HFF-Myc (cell line): ENCODE measurements at regions not wholly inside any gene's neighbourhood (a gene's known extent, or its start where the extent isn't known, plus 50 kb on each side); places are given as distances from the start of the nearest gene placed in this dataset.

ENCODE experiments used
- DNase-seq: peaks from one replicate; pipeline ENCODE4 v3.0.0-alpha.2; 2011; ENCODE audit warnings: low read depth; ENCODE audit errors: extremely low read depth
- H3K4me3 ChIP-seq: replicated peaks from 2 replicates; pipeline ENCODE4 v1.5.1; 2011; ENCODE audit warnings: low read depth, mild to moderate bottlenecking, control low read depth, low read length
- TF ChIP-seq, protein P1 (sequence below): IDR thresholded peaks from 2 replicates; pipeline ENCODE4 v1.5.1; 2012; ENCODE audit warnings: mild to moderate bottlenecking, low read depth, low read length, control low read depth; ENCODE audit errors: missing control alignments

DNA sequence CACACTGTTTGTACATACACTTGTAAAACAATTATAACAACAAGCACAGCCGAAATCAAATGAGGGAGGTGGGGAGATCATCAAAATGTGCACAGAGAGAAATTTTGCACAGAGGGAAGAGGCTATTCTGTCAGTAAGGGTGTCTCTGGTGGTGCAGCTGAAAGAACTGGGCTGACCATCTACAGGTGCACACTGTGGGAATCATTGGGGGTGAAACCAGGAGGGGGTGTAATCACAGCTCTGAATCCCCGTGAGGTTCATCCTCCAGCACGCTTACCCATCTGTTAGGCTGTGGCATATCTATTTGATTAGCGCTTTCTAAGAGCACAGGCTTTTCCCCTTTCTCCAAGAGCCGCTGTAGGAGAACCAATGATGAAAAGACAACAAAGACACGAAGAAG is 389.9 kb upstream of the CDH20 start:
- TF ChIP-seq, protein P1, sequence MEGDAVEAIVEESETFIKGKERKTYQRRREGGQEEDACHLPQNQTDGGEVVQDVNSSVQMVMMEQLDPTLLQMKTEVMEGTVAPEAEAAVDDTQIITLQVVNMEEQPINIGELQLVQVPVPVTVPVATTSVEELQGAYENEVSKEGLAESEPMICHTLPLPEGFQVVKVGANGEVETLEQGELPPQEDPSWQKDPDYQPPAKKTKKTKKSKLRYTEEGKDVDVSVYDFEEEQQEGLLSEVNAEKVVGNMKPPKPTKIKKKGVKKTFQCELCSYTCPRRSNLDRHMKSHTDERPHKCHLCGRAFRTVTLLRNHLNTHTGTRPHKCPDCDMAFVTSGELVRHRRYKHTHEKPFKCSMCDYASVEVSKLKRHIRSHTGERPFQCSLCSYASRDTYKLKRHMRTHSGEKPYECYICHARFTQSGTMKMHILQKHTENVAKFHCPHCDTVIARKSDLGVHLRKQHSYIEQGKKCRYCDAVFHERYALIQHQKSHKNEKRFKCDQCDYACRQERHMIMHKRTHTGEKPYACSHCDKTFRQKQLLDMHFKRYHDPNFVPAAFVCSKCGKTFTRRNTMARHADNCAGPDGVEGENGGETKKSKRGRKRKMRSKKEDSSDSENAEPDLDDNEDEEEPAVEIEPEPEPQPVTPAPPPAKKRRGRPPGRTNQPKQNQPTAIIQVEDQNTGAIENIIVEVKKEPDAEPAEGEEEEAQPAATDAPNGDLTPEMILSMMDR: no peak
- no peak overlapping the region for H3K4me3 ChIP-seq
- no peak for DNase-seq

DNA sequence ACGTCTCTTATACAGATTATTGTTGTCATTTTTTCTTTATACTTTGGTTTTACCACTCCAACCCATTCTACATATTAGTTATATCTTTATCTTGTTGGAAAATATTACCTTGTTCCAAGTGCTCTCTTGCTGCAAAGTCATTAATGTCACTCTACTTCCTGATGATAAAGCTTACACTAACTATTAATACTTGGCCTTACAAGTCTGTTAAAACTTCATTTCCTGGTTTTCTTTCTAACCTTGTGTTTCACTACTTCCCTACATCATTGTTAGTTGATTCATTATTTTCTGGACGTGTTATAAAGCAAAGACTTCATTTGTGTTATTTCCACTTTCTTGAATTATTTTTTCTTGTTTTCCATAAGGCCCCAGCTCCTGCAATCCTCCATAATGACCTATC is 382.6 kb upstream of the CDH20 start:
- TF ChIP-seq, protein P1: no peak
- no peak for DNase-seq
- H3K4me3 ChIP-seq: no peak overlapping the region

GRCh38 chr18:60951091-60951490 is 382.1 kb upstream of the CDH20 start:
- TF ChIP-seq, protein P1: no peak
- DNase-seq: no peak
- H3K4me3 ChIP-seq: no peak overlapping the region

DNA sequence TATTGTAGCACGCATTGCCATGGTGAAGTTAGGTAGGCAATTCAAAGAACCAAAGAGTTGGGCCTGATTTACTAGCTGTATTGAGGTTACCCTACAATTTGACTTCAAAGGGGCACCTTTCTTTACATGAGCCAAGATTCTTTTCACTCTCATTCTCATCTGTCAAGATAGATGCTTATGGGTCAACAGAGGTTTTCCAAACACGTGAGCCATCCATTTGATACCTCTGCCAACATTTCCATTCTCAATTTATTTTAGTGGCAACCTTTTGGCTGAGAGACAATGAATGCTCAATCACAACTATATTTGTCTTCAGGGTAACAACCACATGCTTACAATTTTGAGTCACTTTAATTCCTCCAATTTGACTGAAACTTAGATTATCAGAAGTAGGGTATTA is 370.6 kb upstream of the CDH20 start:
- TF ChIP-seq, protein P1: no peak
- no peak overlapping the region for H3K4me3 ChIP-seq
- no peak for DNase-seq

GRCh38 chr18:60965856-60966255 is 367.4 kb upstream of the CDH20 start:
- TF ChIP-seq, protein P1: no peak
- no peak overlapping the region for H3K4me3 ChIP-seq
- no peak for DNase-seq

DNA sequence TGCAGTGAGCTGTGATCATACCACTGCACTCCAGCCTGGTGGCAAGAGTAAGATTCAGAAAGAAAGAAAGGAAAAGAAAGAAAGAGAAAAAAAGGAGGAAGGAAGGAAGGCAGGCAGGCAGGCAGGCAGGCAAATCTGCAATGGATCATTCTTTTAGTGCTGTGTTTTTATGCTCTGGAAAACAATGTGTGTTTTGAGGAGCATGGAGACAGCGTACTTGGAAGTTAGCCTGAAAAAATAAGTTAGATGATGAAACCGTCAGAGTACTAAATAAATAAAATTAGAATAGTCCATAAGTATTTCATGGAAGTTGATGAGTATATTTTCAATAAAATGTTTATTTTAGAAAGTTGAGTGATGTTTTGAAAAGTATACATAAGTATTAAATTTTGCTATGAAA is 366.4 kb upstream of the CDH20 start:
- no peak for DNase-seq
- TF ChIP-seq, protein P1: no peak

DNA sequence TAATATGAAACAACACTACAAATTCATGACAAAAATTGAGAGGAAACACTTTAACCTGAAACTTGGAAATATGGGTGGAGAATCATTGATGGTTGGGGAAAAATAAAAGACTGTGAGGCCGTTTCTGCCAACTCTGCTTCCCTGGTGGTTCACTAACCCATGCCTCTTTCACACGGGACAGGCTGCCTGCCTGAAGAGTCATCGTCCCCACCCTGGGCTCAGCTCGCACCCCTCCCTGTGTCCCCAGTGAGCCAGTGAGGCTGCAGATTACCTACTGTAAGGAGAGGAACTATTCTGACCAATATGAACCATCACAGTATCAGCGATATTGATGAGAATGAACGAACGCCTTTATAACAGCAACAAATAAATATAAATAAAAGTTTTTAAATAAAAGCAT is 357.8 kb upstream of the CDH20 start:
- TF ChIP-seq, protein P1: no peak
- H3K4me3 ChIP-seq: no peak overlapping the region
- no peak for DNase-seq

More for the DNA sequence above, 366.4 kb upstream of the CDH20 start:
- no peak overlapping the region for H3K4me3 ChIP-seq
